GM12874 (cell line): ENCODE measurements at regions not wholly inside any gene's neighbourhood (a gene's known extent, or its start where the extent isn't known, plus 50 kb on each side); places are given as distances from the start of the nearest gene placed in this dataset.

Experiments used
- CTCF ChIP-seq: IDR thresholded peaks from 2 replicates; pipeline ENCODE4 v1.5.1; 2011; ENCODE audit warnings: low read depth, mild to moderate bottlenecking, control low read depth, low read length, moderate library complexity; ENCODE audit not compliant: insufficient read depth

- TF ChIP-seq CTCF = no peak
Measured at GRCh38 chr12:107634530-107634929, 51.1 kb upstream of the PWP1 start.

DNA sequence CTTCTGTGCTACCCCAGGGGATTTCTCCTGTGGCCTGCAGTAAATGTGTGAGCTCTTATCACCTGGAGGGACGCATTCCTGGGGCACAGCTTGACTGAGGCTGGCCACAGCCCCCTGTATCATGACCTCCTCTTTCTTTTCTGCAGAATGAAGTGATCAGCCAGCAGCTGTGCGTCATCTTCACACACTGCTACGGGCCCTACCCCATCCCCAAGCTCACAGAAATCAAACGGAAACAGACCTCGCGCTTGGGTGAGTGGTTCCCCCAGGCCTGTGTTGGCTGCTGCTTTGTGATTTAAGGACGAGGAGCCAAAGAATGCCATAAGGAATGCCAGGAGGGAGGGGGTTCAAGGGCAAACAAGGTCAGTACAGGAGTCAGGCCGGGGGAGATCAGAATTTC lies 50.5 kb upstream of the PWP1 start:
- no peak for TF ChIP-seq CTCF
